GM10847 (cell line): ENCODE measurements at regions not wholly inside any gene's neighbourhood (a gene's known extent, or its start where the extent isn't known, plus 50 kb on each side); places are given as distances from the start of the nearest gene placed in this dataset.

Experiments
- POLR2A ChIP-seq: IDR thresholded peaks from 2 replicates; pipeline ENCODE4 v1.6.1; 2011; ENCODE audit not compliant: insufficient read length; ENCODE audit errors: extremely low read depth

DNA sequence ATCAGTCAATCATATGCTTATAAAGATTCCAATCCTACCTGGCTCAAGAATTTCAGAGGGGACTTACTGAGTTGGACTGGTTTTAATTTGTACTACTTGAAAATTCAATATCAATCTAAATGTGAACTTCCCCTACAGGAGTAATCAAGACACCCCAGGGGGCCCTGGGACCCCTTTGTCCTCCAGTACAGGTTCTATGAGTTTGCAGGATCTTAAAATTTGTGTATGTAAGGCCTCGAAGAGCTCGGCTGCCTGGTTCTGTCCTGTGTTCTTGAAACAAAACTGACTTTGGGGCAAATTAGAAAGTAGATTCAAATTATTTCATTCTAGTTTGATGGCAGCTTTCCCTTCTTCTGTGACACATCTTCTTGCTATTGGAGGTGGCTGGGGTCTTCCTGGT lies 261.3 kb downstream of the KCNRG start:
- no peak for TF ChIP-seq POLR2A

DNA sequence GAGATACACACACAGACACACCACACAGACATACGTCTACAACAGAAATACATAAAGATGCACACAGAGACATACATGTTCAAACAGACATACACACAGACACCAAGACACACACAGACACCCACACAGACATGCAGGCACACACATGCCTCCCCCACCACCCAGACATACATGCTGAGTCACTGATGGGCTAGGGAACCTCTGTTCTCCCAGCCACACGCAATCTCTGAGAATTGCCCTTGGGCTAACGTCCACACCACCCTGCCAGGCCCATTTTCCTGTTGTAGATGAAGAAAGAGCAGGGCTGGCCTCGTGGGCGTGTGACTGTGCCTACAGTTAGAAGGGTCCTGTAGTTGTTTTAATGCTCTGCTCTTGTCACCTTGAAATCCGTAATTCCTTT lies 261.9 kb downstream of the KCNRG start:
- TF ChIP-seq POLR2A, result no peak

DNA sequence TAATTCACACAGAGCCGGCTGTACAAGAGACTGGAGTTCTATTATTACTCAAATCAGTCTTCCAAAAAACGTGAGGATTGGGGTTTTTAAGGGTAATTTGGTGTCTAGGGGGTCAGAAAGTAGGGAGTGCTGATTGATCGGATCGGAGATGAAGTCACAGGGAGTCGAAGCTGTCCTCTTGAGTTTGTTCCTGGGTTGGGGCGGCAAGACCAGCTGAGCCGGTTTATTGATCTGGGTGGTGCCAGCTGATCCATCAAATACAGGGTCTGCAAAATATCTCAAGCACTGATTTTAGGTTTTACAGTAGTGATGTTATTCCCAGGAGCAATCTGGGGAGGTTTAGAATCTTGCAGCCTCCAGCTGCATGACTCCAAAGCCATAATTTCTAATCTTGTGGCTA lies 262.7 kb downstream of the KCNRG start:
- no peak for TF ChIP-seq POLR2A

DNA sequence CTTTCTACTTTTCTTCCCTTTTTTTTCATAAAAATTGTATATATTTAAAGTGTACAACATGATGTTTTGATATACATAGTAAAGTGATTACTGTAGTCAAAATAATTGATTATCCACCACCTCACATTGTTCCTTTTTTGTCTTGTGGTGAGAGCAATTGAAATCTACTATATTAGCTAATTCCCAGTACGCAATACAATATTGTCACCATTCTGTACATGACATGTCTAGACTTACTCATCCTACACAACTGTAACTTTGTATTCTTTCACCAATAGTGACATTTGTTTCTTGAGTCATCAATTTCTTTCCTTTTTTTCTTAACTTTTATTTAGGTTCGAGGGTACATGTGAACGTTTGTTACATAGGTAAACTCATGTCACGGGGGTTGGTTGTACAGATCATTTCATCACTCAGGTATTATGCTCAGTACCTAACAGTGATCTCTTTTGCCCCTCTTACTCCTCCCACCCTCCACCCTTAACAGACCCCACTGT lies 265.2 kb downstream of the KCNRG start:
- TF ChIP-seq POLR2A, result no peak

DNA sequence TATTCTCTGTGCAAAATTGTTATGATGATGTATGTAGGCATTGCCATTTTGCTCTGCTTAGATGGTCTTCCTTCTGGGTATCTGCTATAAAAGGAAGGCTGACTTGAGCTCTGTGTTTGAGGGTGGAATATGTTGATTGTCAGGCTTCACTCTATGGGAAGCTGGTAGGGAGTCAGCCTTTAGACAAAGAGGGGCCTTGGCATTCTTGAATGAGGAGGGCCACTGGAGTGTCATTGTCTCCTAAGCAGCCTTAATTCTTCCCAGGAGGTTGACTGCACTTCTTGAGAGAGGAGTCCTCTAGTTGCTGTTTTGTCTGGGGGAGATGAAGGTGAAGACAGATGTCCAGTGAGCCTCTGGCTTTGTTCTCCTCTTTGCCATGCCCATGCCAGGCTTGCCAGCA lies 266.8 kb downstream of the KCNRG start:
- TF ChIP-seq POLR2A, result no peak

DNA sequence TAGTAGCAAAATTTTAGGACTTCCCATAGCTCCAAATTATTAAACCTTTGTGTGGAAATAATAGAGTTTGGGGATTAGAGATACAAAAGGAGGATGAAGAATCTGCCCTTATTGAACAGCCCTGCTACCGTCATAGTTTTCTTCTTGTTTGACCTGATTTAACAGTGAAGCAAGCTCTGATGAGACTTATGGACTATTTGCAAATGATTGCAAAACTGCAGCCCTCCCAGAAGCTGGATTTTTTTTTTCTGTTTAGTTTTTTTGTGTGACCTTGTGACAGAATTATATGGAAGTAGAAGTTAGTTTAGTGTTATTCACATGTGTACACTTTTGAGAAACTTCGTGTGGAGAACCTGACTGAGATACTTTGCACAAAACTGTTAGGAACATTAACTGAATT lies 267.8 kb downstream of the KCNRG start:
- TF ChIP-seq POLR2A, result no peak

DNA sequence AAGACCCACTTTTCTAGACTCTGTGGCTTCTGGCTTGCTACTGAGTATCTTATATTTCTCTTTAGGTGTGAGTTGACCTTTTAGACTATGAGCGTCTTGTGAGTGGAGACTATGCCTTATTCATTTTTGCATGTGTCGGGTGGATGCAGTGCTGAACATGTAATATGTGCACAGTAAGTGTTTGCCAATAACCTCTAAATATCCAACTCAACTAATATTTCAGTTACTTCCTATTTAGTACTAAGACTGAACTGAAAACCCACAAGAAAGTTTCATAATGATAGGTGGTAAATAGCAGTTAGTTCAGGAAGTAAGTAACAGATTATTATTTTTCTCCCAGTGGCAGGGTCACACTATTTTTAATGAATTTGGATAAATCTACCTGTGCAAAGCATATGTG lies 269.3 kb downstream of the KCNRG start:
- no peak for TF ChIP-seq POLR2A

DNA sequence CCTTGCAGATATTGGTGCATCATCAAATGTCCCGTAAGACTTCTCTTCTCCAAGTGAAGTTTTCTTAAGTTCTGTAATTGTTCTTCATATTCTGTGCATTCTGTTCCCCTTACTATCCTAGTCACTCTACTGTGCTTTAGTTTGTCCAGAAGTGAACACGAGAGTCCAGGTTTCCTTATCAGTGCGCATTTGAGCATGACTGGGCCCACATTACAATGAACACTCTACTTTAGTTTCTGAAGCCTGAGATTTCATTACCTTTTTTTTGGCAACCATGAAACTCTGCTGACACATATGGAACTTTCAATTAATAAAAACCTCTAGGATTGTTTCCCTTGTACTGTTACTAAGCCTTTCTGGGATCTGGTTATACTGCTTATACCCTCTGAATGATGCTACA lies 270.0 kb downstream of the KCNRG start:
- no peak for TF ChIP-seq POLR2A

DNA sequence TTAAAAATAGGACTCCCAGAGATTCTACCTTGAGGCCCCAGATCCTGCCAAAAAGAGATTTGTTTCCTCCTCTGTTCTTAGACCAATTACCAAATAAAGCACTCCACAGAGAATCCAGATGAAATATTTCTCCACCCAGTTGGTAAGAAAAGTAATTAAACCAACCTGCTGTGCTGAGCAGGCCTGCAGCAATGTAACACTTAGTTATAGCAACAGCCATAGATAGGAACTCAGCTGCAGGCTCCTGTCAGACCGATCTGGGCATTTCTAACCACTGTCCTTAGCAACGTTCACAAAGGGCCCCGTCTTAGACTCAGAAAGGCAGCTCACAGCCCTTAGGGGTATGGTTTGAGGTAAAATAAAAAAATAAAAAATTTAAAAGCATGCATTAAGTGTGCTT lies 271.1 kb downstream of the KCNRG start:
- TF ChIP-seq POLR2A, result no peak

DNA sequence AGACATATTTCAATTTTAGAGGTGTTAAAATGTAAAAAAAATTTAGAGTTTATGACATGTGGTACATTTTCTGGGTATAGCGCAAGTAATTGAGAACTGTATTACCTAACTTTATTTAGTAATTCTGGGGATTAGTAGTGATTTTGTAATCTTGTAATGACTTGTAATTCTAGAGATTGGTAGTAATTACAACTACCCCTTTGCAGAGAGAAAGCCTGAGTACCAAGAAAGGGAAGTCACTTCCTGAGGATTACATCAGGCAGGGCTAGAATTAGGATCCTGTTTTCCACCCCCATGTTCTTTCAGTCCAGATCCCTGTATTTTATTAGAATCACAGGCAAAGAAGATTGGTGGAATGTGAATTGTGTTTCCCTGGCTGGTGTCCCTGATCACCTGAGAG lies 274.9 kb downstream of the KCNRG start:
- no peak for TF ChIP-seq POLR2A

DNA sequence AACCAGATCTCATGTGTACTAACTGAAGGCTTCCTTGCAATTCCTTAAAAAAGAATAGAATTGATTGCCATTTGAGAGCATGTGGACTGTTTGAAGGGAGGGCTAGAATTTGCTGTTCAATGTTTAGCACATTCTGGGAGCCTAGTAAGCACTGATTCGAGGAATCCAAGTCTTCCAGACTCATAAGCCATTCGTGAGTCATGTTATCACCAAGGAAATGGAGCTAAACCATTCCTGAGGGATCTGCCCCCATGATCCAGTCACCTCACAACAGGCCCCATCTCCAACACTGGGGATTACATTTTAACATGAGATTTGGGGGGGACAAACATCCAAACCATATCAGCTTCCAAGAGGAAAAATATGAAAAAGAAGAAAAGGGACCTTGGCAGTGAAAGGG lies 276.4 kb downstream of the KCNRG start:
- TF ChIP-seq POLR2A, result no peak

DNA sequence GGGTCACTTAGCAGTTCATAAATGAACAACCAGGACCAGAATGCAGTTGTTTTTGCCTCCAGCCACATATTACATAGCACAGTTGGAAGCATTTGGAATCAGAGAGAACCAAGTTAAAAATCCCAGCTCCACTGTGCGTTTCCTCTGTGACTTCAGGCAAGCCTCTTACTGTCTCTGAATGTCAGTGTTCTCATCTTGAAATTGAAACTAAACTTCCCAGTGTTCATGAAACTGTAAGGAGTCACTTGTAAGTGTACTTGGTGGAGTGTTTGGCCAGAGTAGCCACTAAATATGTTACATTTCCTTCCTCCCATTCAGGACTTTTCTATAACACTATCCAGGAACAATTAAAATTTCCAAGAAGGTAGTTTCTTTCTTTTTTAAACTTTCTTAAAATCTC lies 276.8 kb downstream of the KCNRG start:
- TF ChIP-seq POLR2A, result no peak

DNA sequence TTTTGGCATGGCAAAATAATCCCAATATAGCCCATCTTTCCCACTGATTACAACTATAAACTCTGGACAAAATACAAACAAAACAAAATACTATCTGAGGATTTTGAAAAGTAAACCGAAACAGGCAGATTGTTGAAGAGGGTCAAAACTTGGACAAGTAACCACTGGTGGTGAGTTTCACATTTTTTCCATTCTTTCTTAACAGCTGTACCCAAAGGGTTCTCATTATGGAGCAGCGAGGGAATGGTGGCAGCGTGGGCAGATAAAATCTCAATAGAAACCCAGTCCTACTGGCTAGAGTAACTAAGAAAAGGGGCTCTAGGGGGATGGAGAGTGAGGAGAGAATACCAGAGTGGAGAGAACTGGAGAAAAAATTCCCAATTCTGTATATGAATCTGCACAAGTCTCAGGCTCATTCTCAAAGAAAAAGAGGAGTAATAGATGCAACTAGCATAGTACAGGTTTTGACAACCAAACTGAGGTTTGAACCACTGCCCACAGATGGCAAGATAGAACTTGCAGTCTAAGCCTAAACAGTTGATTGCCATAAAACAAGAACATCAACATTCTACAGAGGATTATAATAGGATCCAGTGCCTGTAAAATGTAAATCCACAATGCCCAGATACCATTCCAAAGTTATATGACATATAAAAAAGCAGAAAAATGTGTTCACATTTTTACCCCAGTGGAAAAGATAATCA lies 284.5 kb downstream of the KCNRG start:
- TF ChIP-seq POLR2A, result no peak

DNA sequence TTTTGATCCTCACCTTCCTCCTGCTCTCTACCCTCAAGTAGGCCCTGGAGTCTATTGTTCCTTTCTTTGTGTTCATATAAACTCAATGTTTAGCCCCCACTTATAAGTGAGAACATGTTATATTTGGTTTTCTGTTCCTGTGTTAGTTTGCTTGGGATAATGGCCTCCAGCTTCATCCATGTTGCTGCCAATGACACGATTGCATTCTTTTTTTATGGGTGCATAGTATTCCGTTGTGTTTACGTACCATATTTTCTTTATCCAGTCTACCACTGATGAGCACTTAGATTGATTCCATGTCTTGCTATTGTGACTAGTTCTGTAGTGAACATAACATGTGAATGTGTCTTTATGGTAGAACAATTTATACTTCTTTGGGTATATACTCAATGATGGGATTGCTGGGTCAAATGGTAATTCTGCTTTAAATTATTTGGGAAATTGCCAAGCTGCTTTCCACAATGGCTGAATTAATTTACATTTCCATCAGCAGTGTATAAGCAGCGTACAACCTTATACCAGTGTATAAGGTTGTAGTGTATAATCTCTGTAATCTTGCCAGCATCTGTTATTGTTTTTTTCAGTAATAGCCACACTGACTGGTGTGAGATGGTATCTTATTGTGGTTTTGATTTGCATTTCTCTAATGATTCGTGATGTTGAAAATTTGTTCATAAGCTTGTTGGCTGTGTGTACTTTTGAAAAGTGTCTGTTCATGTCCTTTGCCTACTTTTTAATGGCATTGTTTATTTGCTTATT lies 288.9 kb downstream of the KCNRG start:
- no peak for TF ChIP-seq POLR2A

DNA sequence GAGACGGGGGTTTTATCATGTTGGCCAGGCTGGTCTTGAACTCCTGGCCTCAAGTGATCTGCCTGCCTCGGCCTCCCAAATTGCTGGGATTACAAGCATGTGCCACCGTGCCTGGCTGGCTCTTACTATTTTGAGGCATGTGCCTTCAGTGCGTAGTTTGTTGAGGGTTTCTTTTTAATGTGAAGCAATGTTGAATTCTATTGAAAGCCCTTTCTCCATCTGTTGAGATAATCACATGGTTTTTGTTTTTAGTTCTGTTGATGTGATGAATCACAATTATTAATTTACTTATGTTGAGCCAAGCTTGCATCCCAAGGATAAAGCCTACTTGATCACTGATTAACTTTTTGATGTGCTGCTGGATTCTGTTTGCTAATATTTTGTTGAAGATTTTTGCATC lies 290.9 kb downstream of the KCNRG start:
- TF ChIP-seq POLR2A, result no peak

DNA sequence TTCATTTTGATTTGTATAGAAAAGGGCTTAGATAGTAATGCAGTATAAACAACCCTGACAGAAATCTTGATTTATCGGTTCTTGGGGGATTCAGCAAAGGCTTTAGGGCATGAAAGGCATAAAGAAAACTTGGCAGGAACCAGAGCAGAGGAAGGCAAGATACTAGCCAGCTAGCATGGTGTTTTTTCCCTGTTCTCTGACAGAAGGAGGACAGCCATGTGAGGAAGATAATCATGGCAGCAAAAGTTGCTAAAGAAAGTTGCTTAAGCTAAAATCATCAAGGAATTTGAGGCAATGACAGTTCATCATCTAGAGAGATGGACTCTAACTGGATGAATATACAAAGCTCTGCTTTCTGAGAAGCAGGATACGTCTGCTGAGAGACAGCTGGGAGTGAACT lies 294.1 kb downstream of the KCNRG start:
- TF ChIP-seq POLR2A, result no peak
